H1 (cell line): ENCODE measurements at regions not wholly inside any gene's neighbourhood (a gene's known extent, or its start where the extent isn't known, plus 50 kb on each side); places are given as distances from the start of the nearest gene placed in this dataset.

Experiments used
- POLR2AphosphoS5 ChIP-seq: IDR thresholded peaks from 2 replicates; pipeline ENCODE4 v1.6.1; 2011; ENCODE audit warnings: low read depth, low read length
- TF ChIP-seq, protein P1 (sequence below), 3 experiments: IDR thresholded peaks; 1 replicate in 2 of 3; 2 replicates in 1 of 3; pipeline versions ENCODE4 v1.5.1 to v1.6.1; 2011; ENCODE audit warnings: low read length in 3 of 3, mild to moderate bottlenecking in 3 of 3, inconsistent platforms in 2 of 3, low read depth in 1 of 3, moderate library complexity in 1 of 3; ENCODE audit not compliant: insufficient read depth in 1 of 3; ENCODE audit errors: control extremely low read depth in 1 of 3

DNA sequence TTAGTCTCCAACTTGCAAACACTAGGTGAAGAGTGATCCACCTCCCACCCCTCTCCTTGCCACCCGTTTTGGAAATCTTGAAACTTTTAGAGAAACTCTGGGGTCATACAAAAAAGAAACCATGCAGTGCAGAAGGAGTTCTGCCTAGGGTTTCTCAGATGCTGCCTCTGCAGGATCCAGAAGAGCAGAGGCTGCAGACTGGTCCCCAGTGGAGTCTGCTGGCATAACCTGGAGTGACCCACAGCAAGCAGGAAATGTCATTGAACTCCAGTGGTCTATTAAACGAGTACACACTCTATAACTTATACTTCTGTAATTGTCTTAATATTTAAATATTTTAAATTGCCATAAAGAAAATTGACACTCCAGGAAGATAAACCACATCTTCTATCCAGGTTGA lies 280.7 kb upstream of the NT5E start:
- no peak for TF ChIP-seq POLR2AphosphoS5
- TF ChIP-seq, protein P1, sequence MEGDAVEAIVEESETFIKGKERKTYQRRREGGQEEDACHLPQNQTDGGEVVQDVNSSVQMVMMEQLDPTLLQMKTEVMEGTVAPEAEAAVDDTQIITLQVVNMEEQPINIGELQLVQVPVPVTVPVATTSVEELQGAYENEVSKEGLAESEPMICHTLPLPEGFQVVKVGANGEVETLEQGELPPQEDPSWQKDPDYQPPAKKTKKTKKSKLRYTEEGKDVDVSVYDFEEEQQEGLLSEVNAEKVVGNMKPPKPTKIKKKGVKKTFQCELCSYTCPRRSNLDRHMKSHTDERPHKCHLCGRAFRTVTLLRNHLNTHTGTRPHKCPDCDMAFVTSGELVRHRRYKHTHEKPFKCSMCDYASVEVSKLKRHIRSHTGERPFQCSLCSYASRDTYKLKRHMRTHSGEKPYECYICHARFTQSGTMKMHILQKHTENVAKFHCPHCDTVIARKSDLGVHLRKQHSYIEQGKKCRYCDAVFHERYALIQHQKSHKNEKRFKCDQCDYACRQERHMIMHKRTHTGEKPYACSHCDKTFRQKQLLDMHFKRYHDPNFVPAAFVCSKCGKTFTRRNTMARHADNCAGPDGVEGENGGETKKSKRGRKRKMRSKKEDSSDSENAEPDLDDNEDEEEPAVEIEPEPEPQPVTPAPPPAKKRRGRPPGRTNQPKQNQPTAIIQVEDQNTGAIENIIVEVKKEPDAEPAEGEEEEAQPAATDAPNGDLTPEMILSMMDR (IDR thresholded peaks at IDR 0.05; ENCODE audit: control extremely low read depth in 1 of 3, insufficient read depth in 1 of 3, low read depth in 1 of 3, low read length in 3 of 3), result no peak
